Uterus (tissue), 3 donors: ENCODE measurements at regions not wholly inside any gene's neighbourhood (a gene's known extent, or its start where the extent isn't known, plus 50 kb on each side); places are given as distances from the start of the nearest gene placed in this dataset.

Experiments used
- DNase-seq, 2 donors: peaks; one replicate each; pipeline ENCODE4 v3.0.0-alpha.2; 2019 to 2020
- H3K27ac ChIP-seq, 2 donors: fragments of 200-600 bp; sonication (generic); 1 replicate in 1 of 2; 2 replicates in 1 of 2; pipeline ENCODE4 v1.5.1; 2016 to 2018
- H3K27me3 ChIP-seq, 2 donors: fragments of 200-600 bp; sonication (generic); one replicate each; pipeline ENCODE4 v1.5.1; 2018 to 2019; ENCODE audit warnings: control low read depth in 1 of 2
- H3K36me3 ChIP-seq, 2 donors: fragments of 200-600 bp; sonication (generic); one replicate each; pipeline ENCODE4 v1.5.1; 2019; ENCODE audit warnings: control low read depth in 1 of 2
- H3K4me1 ChIP-seq, 2 donors: fragments of 200-600 bp; sonication (generic); one replicate each; pipeline ENCODE4 v1.5.1; 2018 to 2019; ENCODE audit warnings: control low read depth in 1 of 2
- H3K4me3 ChIP-seq, 2 donors: fragments of 200-600 bp; sonication (generic); 1 replicate in 1 of 2; 2 replicates in 1 of 2; pipeline ENCODE4 v1.5.1; 2018 to 2019; ENCODE audit warnings: mild to moderate bottlenecking in 1 of 2
- H3K9me3 ChIP-seq, 2 donors: fragments of 200-600 bp; sonication (generic); one replicate each; pipeline ENCODE4 v1.5.1; 2019; ENCODE audit warnings: control low read depth in 1 of 2
- POLR2A ChIP-seq, 2 donors: fragments of 450-650 bp; IDR thresholded peaks; one replicate each; pipeline ENCODE4 v1.6.1; 2016; ENCODE audit warnings: antibody characterized with exemption in 2 of 2, mild to moderate bottlenecking in 1 of 2, moderate library complexity in 1 of 2
- intact Hi-C: fragments of 100-400 bp; cut with DNase I; formaldehyde crosslinking; loops from one replicate; pipeline ENCODE4 v1.15.1; 2023; ENCODE audit warnings: low total_unique reads
- TF ChIP-seq, protein P1 (sequence below), 4 experiments: fragments of 200-600 bp in 2 of 4; fragments of 450-650 bp in 2 of 4; sonication (generic) in 2 of 4; IDR thresholded peaks; one replicate each; pipeline ENCODE4 v1.5.1; 2016 to 2019; ENCODE audit warnings: antibody characterized with exemption in 4 of 4, mild to moderate bottlenecking in 2 of 4, moderate library complexity in 1 of 4
- donor health status: DM: yes; HTN: yes; CAD: no.

GRCh38 chr10:78179886-78180705 is 146.4 kb downstream of the RPS24 start:
- TF ChIP-seq, protein P1, sequence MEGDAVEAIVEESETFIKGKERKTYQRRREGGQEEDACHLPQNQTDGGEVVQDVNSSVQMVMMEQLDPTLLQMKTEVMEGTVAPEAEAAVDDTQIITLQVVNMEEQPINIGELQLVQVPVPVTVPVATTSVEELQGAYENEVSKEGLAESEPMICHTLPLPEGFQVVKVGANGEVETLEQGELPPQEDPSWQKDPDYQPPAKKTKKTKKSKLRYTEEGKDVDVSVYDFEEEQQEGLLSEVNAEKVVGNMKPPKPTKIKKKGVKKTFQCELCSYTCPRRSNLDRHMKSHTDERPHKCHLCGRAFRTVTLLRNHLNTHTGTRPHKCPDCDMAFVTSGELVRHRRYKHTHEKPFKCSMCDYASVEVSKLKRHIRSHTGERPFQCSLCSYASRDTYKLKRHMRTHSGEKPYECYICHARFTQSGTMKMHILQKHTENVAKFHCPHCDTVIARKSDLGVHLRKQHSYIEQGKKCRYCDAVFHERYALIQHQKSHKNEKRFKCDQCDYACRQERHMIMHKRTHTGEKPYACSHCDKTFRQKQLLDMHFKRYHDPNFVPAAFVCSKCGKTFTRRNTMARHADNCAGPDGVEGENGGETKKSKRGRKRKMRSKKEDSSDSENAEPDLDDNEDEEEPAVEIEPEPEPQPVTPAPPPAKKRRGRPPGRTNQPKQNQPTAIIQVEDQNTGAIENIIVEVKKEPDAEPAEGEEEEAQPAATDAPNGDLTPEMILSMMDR (IDR thresholded peaks at IDR 0.05) = no peak
- TF ChIP-seq POLR2A (IDR thresholded peaks at IDR 0.05) = no peak
- DNase-seq = no peak
- no peaks in the 10 kb centered on the region for H3K36me3 ChIP-seq
- intact Hi-C loops = no loop called here
- no peak overlapping the region for H3K27ac ChIP-seq
- no peak overlapping the region for H3K4me3 ChIP-seq
- no peaks in the 10 kb centered on the region for H3K4me1 ChIP-seq
- no peaks in the 10 kb centered on the region for H3K9me3 ChIP-seq
- H3K27me3 ChIP-seq = no peaks in the 10 kb centered on the region

- intact Hi-C loops = no loop called here
- no peak for DNase-seq
- TF ChIP-seq, protein P1 (IDR thresholded peaks at IDR 0.05) = no peak
- TF ChIP-seq POLR2A (IDR thresholded peaks at IDR 0.05) = no peak
- Histone ChIP-seq H3K9me3 (no peaks in the 10 kb centered on the region), H3K4me1 (no peaks in the 10 kb centered on the region), H3K4me3 (no peak overlapping the region), H3K27me3 (no peaks in the 10 kb centered on the region), H3K27ac (no peak overlapping the region), H3K36me3 (no peaks in the 10 kb centered on the region)
Measured at GRCh38 chr10:78181381-78182055, 147.9 kb downstream of the RPS24 start.

- Histone ChIP-seq H3K27ac (no peak overlapping the region), H3K36me3 (no peaks in the 10 kb centered on the region), H3K27me3 (no peaks in the 10 kb centered on the region), H3K4me3 (no peak overlapping the region), H3K9me3 (no peaks in the 10 kb centered on the region), H3K4me1 (no peaks in the 10 kb centered on the region)
- intact Hi-C loops = no loop called here
- DNase-seq = no peak
- no peak for TF ChIP-seq POLR2A (IDR thresholded peaks at IDR 0.05)
- TF ChIP-seq, protein P1 (IDR thresholded peaks at IDR 0.05) = no peak
Measured at GRCh38 chr10:78182841-78183240, 149.2 kb downstream of the RPS24 start.

- intact Hi-C loops = no loop called here
- no peak for DNase-seq
- TF ChIP-seq, protein P1 (IDR thresholded peaks at IDR 0.05) = no peak
- TF ChIP-seq POLR2A (IDR thresholded peaks at IDR 0.05) = no peak
Measured at GRCh38 chr10:78184851-78185692, 151.4 kb downstream of the RPS24 start.

More at GRCh38 chr10:78184851-78185692, 151.4 kb downstream of the RPS24 start:
- no peak overlapping the region for H3K27ac ChIP-seq
- H3K4me1 ChIP-seq = no peaks in the 10 kb centered on the region
- H3K9me3 ChIP-seq = no peaks in the 10 kb centered on the region
- H3K4me3 ChIP-seq = no peak overlapping the region
- no peaks in the 10 kb centered on the region for H3K27me3 ChIP-seq
- H3K36me3 ChIP-seq = no peaks in the 10 kb centered on the region
